Hepatocyte (in vitro differentiated cells): ENCODE measurements at regions not wholly inside any gene's neighbourhood (a gene's known extent, or its start where the extent isn't known, plus 50 kb on each side); places are given as distances from the start of the nearest gene placed in this dataset.

Experiments used
- DNase-seq: peaks from one replicate; pipeline ENCODE4 v3.0.0-alpha.2; 2016; ENCODE audit warnings: low spot score
- H2AFZ ChIP-seq: fragments of 200-600 bp; sonication (generic); 2 replicates; pipeline ENCODE4 v1.6.0; 2016; ENCODE audit warnings: antibody characterized with exemption, mild to moderate bottlenecking
- H3K27ac ChIP-seq: fragments of 200-600 bp; sonication (generic); 2 replicates; pipeline ENCODE4 v1.5.1; 2016; ENCODE audit warnings: mild to moderate bottlenecking
- H3K27me3 ChIP-seq: fragments of 200-600 bp; sonication (generic); 2 replicates; pipeline ENCODE4 v1.6.1; 2016
- H3K36me3 ChIP-seq: fragments of 200-600 bp; sonication (generic); replicated peaks from 2 replicates; pipeline ENCODE4 v1.5.1; 2016; ENCODE audit warnings: low read depth; ENCODE audit not compliant: insufficient read depth
- H3K4me1 ChIP-seq: fragments of 200-600 bp; sonication (generic); 2 replicates; pipeline ENCODE4 v1.5.1; 2016; ENCODE audit warnings: mild to moderate bottlenecking, moderate library complexity; ENCODE audit not compliant: insufficient read depth
- H3K4me2 ChIP-seq: fragments of 200-600 bp; sonication (generic); 2 replicates; pipeline ENCODE4 v1.6.0; 2016
- H3K4me3 ChIP-seq: fragments of 200-600 bp; sonication (generic); 2 replicates; pipeline ENCODE4 v1.5.1; 2016; ENCODE audit warnings: mild to moderate bottlenecking
- H3K79me2 ChIP-seq: fragments of 200-600 bp; sonication (generic); 2 replicates; pipeline ENCODE4 v1.6.0; 2017; ENCODE audit warnings: mild to moderate bottlenecking
- H3K9me2 ChIP-seq: fragments of 200-600 bp; sonication (generic); replicated peaks from 2 replicates; pipeline ENCODE4 v1.6.0; 2017; ENCODE audit warnings: mild to moderate bottlenecking; ENCODE audit not compliant: insufficient read depth
- H3K9me3 ChIP-seq: fragments of 200-600 bp; sonication (generic); 2 replicates; pipeline ENCODE4 v1.5.1; 2016; ENCODE audit warnings: low read depth, mild to moderate bottlenecking
- H4K20me1 ChIP-seq: fragments of 200-600 bp; sonication (generic); 2 replicates; pipeline ENCODE4 v1.6.0; 2016; ENCODE audit warnings: mild to moderate bottlenecking; ENCODE audit not compliant: insufficient read depth, poor library complexity, severe bottlenecking
- EZH2 ChIP-seq: fragments of 200-600 bp; sonication (generic); IDR thresholded peaks from 2 replicates; pipeline ENCODE4 v1.6.1; 2016; ENCODE audit warnings: antibody characterized with exemption, mild to moderate bottlenecking, borderline replicate concordance
- EZH2phosphoT487 ChIP-seq: fragments of 200-600 bp; sonication (generic); IDR thresholded peaks from one replicate; pipeline ENCODE4 v1.6.1; 2018; ENCODE audit warnings: antibody characterized with exemption, mild to moderate bottlenecking, low read depth, moderate library complexity; ENCODE audit not compliant: unreplicated experiment, severe bottlenecking
- WGBS: methylation state at CpG from one replicate; pipeline ENCODE4 v1.1.6; 2016; ENCODE audit warnings: low lambda C conversion rate; ENCODE audit errors: missing lambda C conversion rate; 5-methylcytosine and 5-hydroxymethylcytosine counted together
- TF ChIP-seq, protein P1 (sequence below): fragments of 200-600 bp; sonication (generic); IDR thresholded peaks from 2 replicates; pipeline ENCODE4 v1.5.1; 2016; ENCODE audit warnings: antibody characterized with exemption, mild to moderate bottlenecking; ENCODE audit not compliant: poor library complexity

DNA sequence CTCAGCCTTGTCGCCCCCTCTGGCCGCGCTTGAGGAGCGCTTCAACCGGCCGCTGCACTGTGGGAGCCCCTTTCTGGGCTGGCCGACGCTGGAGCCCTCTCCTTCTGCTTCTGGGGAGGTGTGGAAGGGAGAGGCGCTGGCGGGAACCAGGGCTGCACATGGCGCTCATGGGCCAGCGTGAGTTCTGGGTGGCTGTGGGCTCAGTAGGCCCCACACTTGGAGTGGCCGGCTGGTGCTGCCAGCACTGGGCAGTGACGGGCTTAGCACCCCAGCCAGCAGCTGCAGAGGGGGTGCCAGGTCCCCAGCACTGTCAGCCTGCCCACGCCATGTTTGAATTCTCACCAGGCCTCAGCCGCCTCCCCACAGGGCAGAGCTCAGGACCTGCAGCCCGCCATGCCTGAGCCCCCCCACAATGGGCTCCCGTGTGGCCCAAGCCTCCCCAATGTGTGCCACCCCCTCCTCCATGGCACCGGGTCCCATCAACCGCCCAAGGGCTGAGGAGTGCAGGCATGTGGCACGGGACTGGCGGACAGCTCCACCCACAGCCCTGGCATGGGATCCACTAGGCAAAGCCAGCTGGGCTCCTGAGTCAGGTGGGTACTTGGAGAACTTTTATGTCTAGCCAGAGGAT lies 615.2 kb downstream of the TRIML1 start:
- Histone ChIP-seq H3K4me3 (no peak overlapping the region), H3K4me1 (no peaks in the 10 kb centered on the region), H3K79me2 (no peaks in the 10 kb centered on the region), H3K27me3 (no peaks in the 10 kb centered on the region), H3K9me2 (no peaks in the 10 kb centered on the region), H3K27ac (no peak overlapping the region), H4K20me1 (no peaks in the 10 kb centered on the region), H3K36me3 (no peaks in the 10 kb centered on the region), H2AFZ (no peak overlapping the region), H3K4me2 (no peak overlapping the region), H3K9me3 (no peaks in the 10 kb centered on the region)
- WGBS = 94% methylated on average over 22 of the region's 22 CpGs
- TF ChIP-seq EZH2 = no peak
- TF ChIP-seq, protein P1, sequence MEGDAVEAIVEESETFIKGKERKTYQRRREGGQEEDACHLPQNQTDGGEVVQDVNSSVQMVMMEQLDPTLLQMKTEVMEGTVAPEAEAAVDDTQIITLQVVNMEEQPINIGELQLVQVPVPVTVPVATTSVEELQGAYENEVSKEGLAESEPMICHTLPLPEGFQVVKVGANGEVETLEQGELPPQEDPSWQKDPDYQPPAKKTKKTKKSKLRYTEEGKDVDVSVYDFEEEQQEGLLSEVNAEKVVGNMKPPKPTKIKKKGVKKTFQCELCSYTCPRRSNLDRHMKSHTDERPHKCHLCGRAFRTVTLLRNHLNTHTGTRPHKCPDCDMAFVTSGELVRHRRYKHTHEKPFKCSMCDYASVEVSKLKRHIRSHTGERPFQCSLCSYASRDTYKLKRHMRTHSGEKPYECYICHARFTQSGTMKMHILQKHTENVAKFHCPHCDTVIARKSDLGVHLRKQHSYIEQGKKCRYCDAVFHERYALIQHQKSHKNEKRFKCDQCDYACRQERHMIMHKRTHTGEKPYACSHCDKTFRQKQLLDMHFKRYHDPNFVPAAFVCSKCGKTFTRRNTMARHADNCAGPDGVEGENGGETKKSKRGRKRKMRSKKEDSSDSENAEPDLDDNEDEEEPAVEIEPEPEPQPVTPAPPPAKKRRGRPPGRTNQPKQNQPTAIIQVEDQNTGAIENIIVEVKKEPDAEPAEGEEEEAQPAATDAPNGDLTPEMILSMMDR = no peak
- no peak for TF ChIP-seq EZH2phosphoT487
- no peak for DNase-seq

DNA sequence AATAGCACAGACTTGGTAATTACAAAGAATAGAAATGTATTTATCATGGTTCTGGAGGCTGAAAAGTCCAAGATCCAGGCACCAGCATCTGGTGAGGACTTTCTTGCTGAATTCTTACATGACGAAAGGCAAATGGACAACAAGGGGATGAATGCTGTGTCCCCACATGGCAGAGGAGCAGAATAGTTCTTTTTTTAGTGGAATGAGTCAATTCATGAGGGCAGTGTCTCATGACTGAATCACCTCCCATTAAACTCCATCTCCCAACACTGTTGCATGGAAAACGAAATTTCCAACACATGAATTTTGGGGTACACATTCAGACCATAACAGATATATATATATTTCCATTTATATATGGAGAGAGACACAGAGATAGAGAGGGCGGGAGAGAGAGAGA lies 628.3 kb downstream of the TRIML1 start:
- no peak overlapping the region for H2AFZ ChIP-seq
- H4K20me1 ChIP-seq = no peaks in the 10 kb centered on the region
- no peak for DNase-seq
- H3K27ac ChIP-seq = no peak overlapping the region
- 76% methylated on average over 3 of the region's 3 CpGs for WGBS
- no peaks in the 10 kb centered on the region for H3K36me3 ChIP-seq
- TF ChIP-seq EZH2phosphoT487 = no peak
- no peak for TF ChIP-seq EZH2
- TF ChIP-seq, protein P1 = no peak
- no peaks in the 10 kb centered on the region for H3K27me3 ChIP-seq
- H3K4me1 ChIP-seq = no peaks in the 10 kb centered on the region
- H3K9me2 ChIP-seq = no peaks in the 10 kb centered on the region
- H3K4me3 ChIP-seq = no peak overlapping the region
- H3K79me2 ChIP-seq = no peaks in the 10 kb centered on the region
- no peaks in the 10 kb centered on the region for H3K9me3 ChIP-seq
- no peak overlapping the region for H3K4me2 ChIP-seq

- H2AFZ ChIP-seq = no peak overlapping the region
- no peaks in the 10 kb centered on the region for H3K4me1 ChIP-seq
- 79% methylated on average over 4 of the region's 4 CpGs for WGBS
- H4K20me1 ChIP-seq = no peaks in the 10 kb centered on the region
- H3K4me2 ChIP-seq = no peak overlapping the region
- H3K9me2 ChIP-seq = no peaks in the 10 kb centered on the region
- no peaks in the 10 kb centered on the region for H3K79me2 ChIP-seq
- no peak overlapping the region for H3K4me3 ChIP-seq
- no peaks in the 10 kb centered on the region for H3K36me3 ChIP-seq
- H3K27ac ChIP-seq = no peak overlapping the region
- DNase-seq = no peak
- H3K27me3 ChIP-seq = no peaks in the 10 kb centered on the region
- TF ChIP-seq EZH2 (no peak), EZH2phosphoT487 (no peak)
- TF ChIP-seq, protein P1 = no peak
- no peaks in the 10 kb centered on the region for H3K9me3 ChIP-seq
Measured at GRCh38 chr4:188778905-188779304, 639.7 kb downstream of the TRIML1 start.
